Muscle layer of colon (tissue), 2 donors: ENCODE measurements at regions not wholly inside any gene's neighbourhood (a gene's known extent, or its start where the extent isn't known, plus 50 kb on each side); places are given as distances from the start of the nearest gene placed in this dataset.

Source experiments
- H3K27ac ChIP-seq: one replicate; pipeline ENCODE4 v1.7.0; 2013; ENCODE audit warnings: low read depth, mild to moderate bottlenecking, low read length, moderate library complexity
- H3K27me3 ChIP-seq, 2 donors: one replicate each; pipeline ENCODE4 v1.7.0; 2013; ENCODE audit warnings: low read length in 2 of 2, mild to moderate bottlenecking in 2 of 2; ENCODE audit not compliant: insufficient read depth in 2 of 2, control insufficient read depth in 1 of 2
- H3K36me3 ChIP-seq: one replicate; pipeline ENCODE4 v1.7.0; 2013; ENCODE audit warnings: mild to moderate bottlenecking, low read length; ENCODE audit not compliant: insufficient read depth
- H3K4me1 ChIP-seq: one replicate; pipeline ENCODE4 v1.7.0; 2013; ENCODE audit warnings: mild to moderate bottlenecking, low read length; ENCODE audit not compliant: insufficient read depth
- H3K4me3 ChIP-seq, 2 donors: one replicate each; pipeline ENCODE4 v1.7.0; 2013; ENCODE audit warnings: low read length in 2 of 2, low read depth in 1 of 2, mild to moderate bottlenecking in 1 of 2, moderate library complexity in 1 of 2
- H3K9ac ChIP-seq: one replicate; pipeline ENCODE4 v1.7.0; 2013; ENCODE audit warnings: low read length
- H3K9me3 ChIP-seq: one replicate; pipeline ENCODE4 v1.7.0; 2013; ENCODE audit warnings: mild to moderate bottlenecking, low read length
- donor health status: abdominal sarcoma.
- donor health status: Adenocarcinoma of cecum.

DNA sequence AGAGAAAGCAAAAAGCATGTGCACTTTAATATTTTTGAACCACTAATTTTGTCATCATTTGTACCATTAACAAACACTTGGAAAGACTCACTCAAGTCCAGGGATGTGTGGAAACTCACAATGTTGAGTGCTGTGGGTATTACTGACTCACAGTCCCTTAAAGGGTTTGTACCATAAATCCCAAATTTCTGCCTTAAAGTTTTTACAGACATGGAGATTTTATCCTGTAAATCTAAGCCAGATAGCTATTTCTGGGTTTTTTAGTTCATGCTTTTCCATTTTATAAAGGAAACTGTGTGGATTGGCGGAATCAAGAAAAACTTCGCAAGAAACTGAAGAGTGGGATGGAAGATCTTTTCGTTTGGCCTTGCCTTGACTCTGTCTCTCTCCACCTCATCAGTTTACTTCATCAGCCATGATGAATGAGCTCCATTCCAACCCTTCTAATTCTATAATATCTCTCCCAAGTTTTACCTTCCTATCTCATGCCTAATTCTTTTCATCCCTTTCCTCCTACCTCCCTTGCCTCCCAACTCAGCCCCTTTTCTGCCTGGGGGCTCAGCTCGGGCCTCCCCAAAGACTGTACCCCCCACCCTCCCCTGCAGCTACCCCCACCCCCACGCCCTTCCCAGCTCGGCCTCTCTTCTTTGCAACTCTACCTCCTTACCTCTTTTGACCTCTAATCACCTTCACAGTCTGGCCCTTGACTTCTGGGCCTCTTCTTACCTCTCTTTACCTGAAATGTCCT is 218.5 kb upstream of the MKLN1 start:
- Histone ChIP-seq H3K27ac (peak overlapping the region; percentile 99), H3K9me3 (no peaks in the 10 kb centered on the region), H3K4me1 (peaks cover 38% of the 10 kb centered on the region), H3K27me3 (no peaks in the 10 kb centered on the region), H3K36me3 (no peaks in the 10 kb centered on the region), H3K9ac (peak overlapping the region; percentile 96), H3K4me3 (peak overlapping the region; percentile 77 to 94)

DNA sequence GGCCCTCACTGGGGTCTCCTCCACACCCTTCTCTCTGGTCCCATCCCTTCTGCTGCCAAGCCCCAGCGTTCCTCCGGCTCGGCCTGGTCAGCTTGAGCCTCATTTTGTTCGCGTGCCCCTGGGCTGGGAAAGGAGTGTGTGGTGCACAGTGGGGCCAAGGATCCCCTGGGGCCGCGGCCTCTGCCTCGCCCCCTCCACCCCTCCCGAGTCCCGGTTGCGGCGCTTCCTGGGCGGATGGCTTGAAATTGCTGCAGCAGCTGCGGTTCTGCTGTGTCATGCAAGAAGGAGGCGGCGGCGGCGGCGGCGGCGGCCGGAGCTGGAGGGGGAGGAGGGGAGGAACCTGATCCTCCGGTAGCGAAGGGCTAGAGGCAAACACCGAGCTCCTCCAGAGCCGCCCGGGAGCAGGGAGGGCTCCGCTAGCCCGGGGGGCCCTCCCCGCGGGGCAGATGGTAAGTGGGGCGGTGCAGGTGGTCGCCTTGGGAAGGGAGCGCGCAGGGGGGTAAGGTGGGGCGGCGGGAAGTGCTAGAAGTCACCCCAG is 217.8 kb upstream of the MKLN1 start:
- Histone ChIP-seq H3K27me3 (no peaks in the 10 kb centered on the region), H3K27ac (peak overlapping the region; percentile 99), H3K9me3 (no peaks in the 10 kb centered on the region), H3K4me1 (peaks cover 32% of the 10 kb centered on the region), H3K36me3 (no peaks in the 10 kb centered on the region), H3K9ac (peak overlapping the region; percentile 46), H3K4me3 (peak overlapping the region; percentile 77 to 94)

DNA sequence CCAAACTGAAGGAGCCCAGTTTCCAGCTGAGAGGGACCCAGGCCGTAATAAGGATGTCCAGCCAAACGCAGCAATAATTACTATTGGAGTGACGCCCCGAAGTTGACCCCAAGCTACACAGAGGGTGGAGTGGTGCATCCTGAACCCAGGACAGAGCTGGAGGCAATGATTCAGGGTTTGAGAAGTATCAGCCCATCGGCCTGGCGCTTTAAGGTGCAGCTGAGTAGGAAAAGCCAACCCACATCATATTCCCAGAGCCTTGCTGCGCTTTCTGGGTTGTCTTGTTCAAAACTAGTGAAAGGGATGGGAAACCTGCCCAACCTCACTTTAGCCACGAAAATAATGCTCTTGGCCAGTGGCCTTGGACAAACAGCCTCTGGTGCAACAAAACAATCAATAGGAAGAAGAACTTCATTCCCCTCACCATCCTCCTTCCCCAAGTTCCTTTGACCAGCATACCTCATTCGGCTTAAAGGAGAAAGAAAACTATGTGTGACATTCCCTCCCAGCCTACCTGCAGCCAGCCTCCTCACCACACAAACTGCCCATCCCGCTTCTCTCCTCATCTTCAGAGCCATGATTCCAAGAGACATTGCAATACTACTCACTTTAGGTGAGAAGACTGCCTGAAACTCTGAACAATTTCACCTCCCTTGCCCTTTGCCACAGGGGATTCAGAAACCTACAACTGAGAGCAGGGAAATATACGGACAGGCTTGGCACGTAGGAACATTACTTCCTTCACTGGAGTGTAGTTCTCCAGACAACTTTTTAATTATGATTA is 217.2 kb upstream of the MKLN1 start:
- Histone ChIP-seq H3K36me3 (no peaks in the 10 kb centered on the region), H3K27ac (peak overlapping the region; percentile 99)

DNA sequence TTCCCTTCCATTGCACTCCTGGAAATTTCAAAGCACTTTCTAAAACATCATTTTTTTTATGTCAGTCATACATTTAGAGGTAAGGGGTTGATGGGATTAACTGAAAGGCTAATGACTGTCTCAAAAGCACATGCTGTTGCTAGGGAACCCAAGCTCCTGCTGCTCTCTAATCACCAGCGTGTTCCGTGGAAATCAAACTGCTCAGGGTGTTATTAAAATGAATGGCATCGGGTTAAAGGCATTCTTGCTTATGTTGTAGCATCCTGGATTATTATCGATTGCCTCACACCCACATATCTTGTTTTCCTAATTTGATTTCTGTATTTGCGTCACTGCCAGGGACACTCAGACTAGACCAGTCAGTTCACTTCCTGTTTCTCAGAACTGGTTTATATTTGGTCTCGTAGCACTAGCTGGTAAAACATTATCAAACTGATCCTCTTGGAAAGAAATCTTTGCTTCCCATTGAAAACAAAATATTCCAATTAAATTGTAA is 216.5 kb upstream of the MKLN1 start:
- Histone ChIP-seq H3K27ac (no peak overlapping the region), H3K4me3 (peak overlapping the region in 1 of 2 donors; percentile 94), H3K36me3 (no peaks in the 10 kb centered on the region), H3K4me1 (peaks cover 26% of the 10 kb centered on the region), H3K27me3 (no peaks in the 10 kb centered on the region), H3K9ac (no peak overlapping the region), H3K9me3 (no peaks in the 10 kb centered on the region)

More for the DNA sequence above, 217.2 kb upstream of the MKLN1 start:
- H3K9me3 ChIP-seq, result no peaks in the 10 kb centered on the region
- H3K27me3 ChIP-seq, result no peaks in the 10 kb centered on the region
- H3K9ac ChIP-seq, result peak overlapping the region; percentile 36
- peak overlapping the region; percentile 77 to 94 for H3K4me3 ChIP-seq
- H3K4me1 ChIP-seq, result peaks cover 26% of the 10 kb centered on the region

DNA sequence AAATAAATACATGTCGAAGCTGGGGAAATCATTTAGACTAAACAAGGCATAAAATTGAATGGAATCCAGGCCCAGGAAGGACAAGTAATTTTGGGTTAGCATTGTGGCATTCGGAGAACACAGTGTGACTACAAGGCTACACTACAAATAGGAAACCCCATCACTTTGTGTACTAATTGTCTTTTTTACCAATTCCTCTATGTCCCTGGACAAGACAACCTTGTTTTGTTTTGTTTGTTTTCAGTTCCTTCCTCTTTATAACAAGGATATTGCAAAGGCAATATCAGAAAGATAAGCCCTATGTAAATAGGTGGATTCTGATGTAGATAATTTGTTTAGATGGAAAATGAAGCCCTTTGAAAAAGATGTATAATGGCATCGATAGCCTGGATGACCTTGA is 215.9 kb upstream of the MKLN1 start:
- Histone ChIP-seq H3K4me3 (no peak overlapping the region), H3K27ac (no peak overlapping the region), H3K36me3 (no peaks in the 10 kb centered on the region), H3K9me3 (no peaks in the 10 kb centered on the region), H3K9ac (no peak overlapping the region), H3K27me3 (no peaks in the 10 kb centered on the region), H3K4me1 (peaks cover 26% of the 10 kb centered on the region)

DNA sequence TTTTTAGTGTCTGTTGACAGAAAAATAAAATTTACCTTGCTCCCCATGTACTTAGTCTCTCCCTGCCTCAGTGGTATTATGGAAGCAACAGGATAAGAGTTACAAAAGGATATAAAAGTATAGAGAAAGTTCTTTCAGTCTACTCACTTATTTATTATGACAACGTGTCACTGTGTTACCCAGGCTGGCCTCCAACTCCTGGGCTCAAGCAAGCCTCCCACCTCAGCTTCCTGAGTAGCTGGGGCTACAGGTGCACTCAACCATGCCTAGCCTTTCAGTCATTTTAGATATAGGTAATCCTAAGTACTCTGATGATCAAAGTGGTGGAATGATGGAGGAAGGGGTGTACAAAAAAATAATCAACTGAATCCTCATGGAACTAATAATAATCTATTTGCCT is 215.2 kb upstream of the MKLN1 start:
- no peak overlapping the region for H3K27ac ChIP-seq
- no peak overlapping the region for H3K4me3 ChIP-seq
- no peaks in the 10 kb centered on the region for H3K27me3 ChIP-seq
- H3K4me1 ChIP-seq, result peaks cover 26% of the 10 kb centered on the region
- H3K9me3 ChIP-seq, result no peaks in the 10 kb centered on the region
- no peak overlapping the region for H3K9ac ChIP-seq
- no peaks in the 10 kb centered on the region for H3K36me3 ChIP-seq

DNA sequence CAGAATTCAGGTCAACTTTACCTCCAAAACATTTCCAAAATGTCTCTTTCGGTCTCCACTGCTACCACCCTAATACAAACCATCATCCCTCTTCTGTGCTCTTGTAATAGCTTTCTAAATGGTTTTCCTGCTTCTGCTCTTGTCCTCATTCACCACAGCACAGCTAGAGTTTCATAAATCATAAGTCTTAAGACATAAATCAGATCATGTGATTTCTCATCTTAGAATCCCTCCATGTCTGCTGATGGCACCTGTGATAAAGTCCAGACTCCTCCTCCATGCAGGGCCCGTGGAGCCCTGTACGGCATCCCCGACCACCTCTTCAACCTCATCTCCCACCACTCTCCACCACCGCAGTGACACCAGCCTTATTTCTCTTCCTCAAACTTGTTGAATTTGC is 212.3 kb upstream of the MKLN1 start:
- no peaks in the 10 kb centered on the region for H3K27me3 ChIP-seq
- H3K4me1 ChIP-seq, result peaks cover 14% of the 10 kb centered on the region
- H3K27ac ChIP-seq, result no peak overlapping the region
- H3K9ac ChIP-seq, result no peak overlapping the region
- no peaks in the 10 kb centered on the region for H3K9me3 ChIP-seq
- H3K36me3 ChIP-seq, result no peaks in the 10 kb centered on the region
- H3K4me3 ChIP-seq, result no peak overlapping the region

DNA sequence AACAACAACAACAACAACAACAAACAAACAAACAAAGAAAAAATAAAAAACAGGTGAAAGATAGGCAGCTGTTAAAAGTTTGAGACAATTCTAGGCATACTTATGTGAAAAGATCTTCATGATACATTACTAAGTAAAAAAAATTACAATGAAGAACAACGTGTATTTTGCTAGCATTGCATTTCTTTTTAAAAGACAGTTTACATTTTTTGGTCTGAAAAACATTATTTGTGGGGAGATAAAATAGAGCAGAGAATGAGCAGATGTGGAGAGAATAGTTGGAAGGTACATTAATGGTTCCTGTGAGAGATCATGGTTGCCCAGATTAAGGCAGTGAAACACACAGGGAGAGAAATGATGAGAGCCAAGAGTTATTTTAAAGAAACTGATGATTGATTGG is 210.2 kb upstream of the MKLN1 start:
- no peak overlapping the region for H3K9ac ChIP-seq
- no peaks in the 10 kb centered on the region for H3K4me1 ChIP-seq
- no peaks in the 10 kb centered on the region for H3K9me3 ChIP-seq
- H3K36me3 ChIP-seq, result no peaks in the 10 kb centered on the region
- no peaks in the 10 kb centered on the region for H3K27me3 ChIP-seq
- H3K27ac ChIP-seq, result no peak overlapping the region
- H3K4me3 ChIP-seq, result no peak overlapping the region

DNA sequence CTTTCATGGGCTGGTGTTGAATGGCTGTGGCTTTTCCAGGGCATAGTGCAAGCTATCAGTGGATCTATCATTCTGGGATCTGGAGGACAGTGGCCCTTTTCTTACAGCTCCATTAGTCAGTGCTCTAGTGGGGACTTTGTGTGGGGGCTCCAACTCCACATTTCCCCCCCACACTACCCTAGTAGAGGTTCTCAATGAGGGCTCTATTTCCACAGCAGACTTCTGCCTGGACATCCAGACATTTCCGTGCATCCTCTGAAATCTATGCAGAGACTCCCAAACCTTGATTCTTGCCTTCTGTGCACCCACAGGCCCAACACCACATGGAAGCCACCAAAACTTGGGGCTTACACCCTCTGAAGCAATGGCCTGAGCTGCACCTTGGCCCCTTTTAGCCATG is 208.3 kb upstream of the MKLN1 start:
- Histone ChIP-seq H3K4me1 (no peaks in the 10 kb centered on the region), H3K9me3 (no peaks in the 10 kb centered on the region), H3K36me3 (no peaks in the 10 kb centered on the region), H3K27ac (no peak overlapping the region), H3K4me3 (no peak overlapping the region), H3K27me3 (no peaks in the 10 kb centered on the region), H3K9ac (no peak overlapping the region)

DNA sequence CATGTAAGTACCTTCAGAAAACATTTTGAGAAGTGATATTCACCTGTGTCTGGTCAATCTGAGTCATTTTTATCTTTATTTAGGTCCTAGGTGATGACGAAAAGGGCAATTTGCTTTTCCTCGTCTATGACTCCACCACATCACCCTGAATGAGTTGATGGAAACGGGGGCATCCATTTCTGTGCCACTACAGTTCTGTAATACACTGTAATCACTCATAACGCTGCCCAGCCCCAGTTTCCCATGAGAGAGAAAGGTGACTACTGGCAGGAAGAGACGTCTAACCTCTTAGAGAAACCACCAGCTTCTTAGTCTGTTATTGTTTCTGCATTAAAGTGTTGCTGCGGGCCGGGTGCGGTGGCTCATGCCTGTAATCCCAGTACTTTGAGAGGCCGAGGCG is 205.3 kb upstream of the MKLN1 start:
- no peak overlapping the region for H3K4me3 ChIP-seq
- H3K36me3 ChIP-seq, result no peaks in the 10 kb centered on the region
- no peaks in the 10 kb centered on the region for H3K27me3 ChIP-seq
- no peak overlapping the region for H3K9ac ChIP-seq
- H3K9me3 ChIP-seq, result no peaks in the 10 kb centered on the region
- no peaks in the 10 kb centered on the region for H3K4me1 ChIP-seq
- no peak overlapping the region for H3K27ac ChIP-seq

DNA sequence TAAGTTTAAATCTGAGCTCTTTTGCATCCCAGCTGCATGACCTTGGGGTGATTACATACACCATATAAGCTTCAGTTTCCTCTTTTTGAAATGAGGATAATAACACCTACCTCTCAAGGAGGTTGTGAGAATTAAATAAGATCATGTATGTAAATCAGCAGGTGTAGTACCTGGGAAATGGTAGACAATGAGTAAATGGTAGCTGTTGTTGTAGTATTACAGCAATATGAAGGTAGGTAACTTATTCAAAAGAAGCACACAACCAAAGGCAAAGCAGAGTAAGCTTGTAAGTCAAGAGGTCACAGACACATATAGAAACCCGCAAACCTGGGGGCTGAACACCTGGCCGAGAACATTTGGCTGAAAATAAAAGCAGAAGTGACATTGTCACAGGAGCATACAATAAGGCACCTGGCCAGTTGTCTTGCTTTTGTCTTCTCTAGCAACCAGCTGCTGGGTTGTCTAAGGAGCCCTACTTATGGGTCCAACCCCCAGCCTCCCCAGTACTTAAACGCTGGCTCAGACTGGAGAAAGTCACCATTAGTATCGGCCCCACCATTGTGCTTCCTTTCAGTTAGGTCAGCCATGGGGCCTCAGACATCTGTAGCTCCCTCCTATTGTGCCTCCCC is 203.6 kb upstream of the MKLN1 start:
- H3K4me3 ChIP-seq, result no peak overlapping the region
- H3K4me1 ChIP-seq, result no peaks in the 10 kb centered on the region
- no peaks in the 10 kb centered on the region for H3K36me3 ChIP-seq
- no peaks in the 10 kb centered on the region for H3K9me3 ChIP-seq
- H3K27me3 ChIP-seq, result no peaks in the 10 kb centered on the region
- H3K9ac ChIP-seq, result no peak overlapping the region
- no peak overlapping the region for H3K27ac ChIP-seq
